Uterus (tissue), 3 donors: ENCODE measurements at regions not wholly inside any gene's neighbourhood (a gene's known extent, or its start where the extent isn't known, plus 50 kb on each side); places are given as distances from the start of the nearest gene placed in this dataset.
"Not testable (repeated sequence)": the region's sequence is repeated elsewhere in the genome, so short reads cannot be mapped to it uniquely, and the experiment has no call there.

Source experiments
- DNase-seq, 2 donors: peaks; one replicate each; pipeline ENCODE4 v3.0.0-alpha.2; 2019 to 2020
- H3K27ac ChIP-seq, 2 donors: fragments of 200-600 bp; sonication (generic); 1 replicate in 1 of 2; 2 replicates in 1 of 2; pipeline ENCODE4 v1.5.1; 2016 to 2018
- H3K27me3 ChIP-seq, 2 donors: fragments of 200-600 bp; sonication (generic); one replicate each; pipeline ENCODE4 v1.5.1; 2018 to 2019; ENCODE audit warnings: control low read depth in 1 of 2
- H3K36me3 ChIP-seq, 2 donors: fragments of 200-600 bp; sonication (generic); one replicate each; pipeline ENCODE4 v1.5.1; 2019; ENCODE audit warnings: control low read depth in 1 of 2
- H3K4me1 ChIP-seq, 2 donors: fragments of 200-600 bp; sonication (generic); one replicate each; pipeline ENCODE4 v1.5.1; 2018 to 2019; ENCODE audit warnings: control low read depth in 1 of 2
- H3K4me3 ChIP-seq, 2 donors: fragments of 200-600 bp; sonication (generic); 1 replicate in 1 of 2; 2 replicates in 1 of 2; pipeline ENCODE4 v1.5.1; 2018 to 2019; ENCODE audit warnings: mild to moderate bottlenecking in 1 of 2
- H3K9me3 ChIP-seq, 2 donors: fragments of 200-600 bp; sonication (generic); one replicate each; pipeline ENCODE4 v1.5.1; 2019; ENCODE audit warnings: control low read depth in 1 of 2
- CTCF ChIP-seq, 4 experiments: fragments of 200-600 bp in 2 of 4; fragments of 450-650 bp in 2 of 4; sonication (generic) in 2 of 4; IDR thresholded peaks; one replicate each; pipeline ENCODE4 v1.5.1; 2016 to 2019; ENCODE audit warnings: antibody characterized with exemption in 4 of 4, mild to moderate bottlenecking in 2 of 4, moderate library complexity in 1 of 4
- POLR2A ChIP-seq, 2 donors: fragments of 450-650 bp; IDR thresholded peaks; one replicate each; pipeline ENCODE4 v1.6.1; 2016; ENCODE audit warnings: antibody characterized with exemption in 2 of 2, mild to moderate bottlenecking in 1 of 2, moderate library complexity in 1 of 2
- intact Hi-C: fragments of 100-400 bp; cut with DNase I; formaldehyde crosslinking; loops from one replicate; pipeline ENCODE4 v1.15.1; 2023; ENCODE audit warnings: low total_unique reads
- donor health status: DM: yes; HTN: yes; CAD: no.

- no peak overlapping the region for H3K27ac ChIP-seq
- H3K4me3 ChIP-seq: no peak overlapping the region
- no peaks in the 10 kb centered on the region for H3K27me3 ChIP-seq
- H3K36me3 ChIP-seq: no peaks in the 10 kb centered on the region
- intact Hi-C loops: no loop called here
- DNase-seq: no peak
- no peaks in the 10 kb centered on the region for H3K4me1 ChIP-seq
- TF ChIP-seq CTCF (IDR thresholded peaks at IDR 0.05) (no peak), POLR2A (IDR thresholded peaks at IDR 0.05) (no peak)
- H3K9me3 ChIP-seq: no peaks in the 10 kb centered on the region
Observed at GRCh38 chr9:24801344-24801743, 255.6 kb upstream of the IZUMO3 start.

- Histone ChIP-seq H3K4me1 (no peaks in the 10 kb centered on the region), H3K4me3 (no peak overlapping the region), H3K27me3 (no peaks in the 10 kb centered on the region), H3K36me3 (no peaks in the 10 kb centered on the region), H3K27ac (no peak overlapping the region), H3K9me3 (no peaks in the 10 kb centered on the region)
- DNase-seq: no peak
- TF ChIP-seq POLR2A (IDR thresholded peaks at IDR 0.05) (no peak), CTCF (IDR thresholded peaks at IDR 0.05) (no peak)
- intact Hi-C loops: no loop called here
Observed at GRCh38 chr9:24793787-24794186, 248.1 kb upstream of the IZUMO3 start.

- Histone ChIP-seq H3K4me1 (no peaks in the 10 kb centered on the region), H3K27ac (no peak overlapping the region), H3K9me3 (peaks cover 0 to 8% of the 10 kb centered on the region in 2 donors), H3K27me3 (no peaks in the 10 kb centered on the region), H3K36me3 (no peaks in the 10 kb centered on the region), H3K4me3 (no peak overlapping the region)
- DNase-seq: no peak
- TF ChIP-seq POLR2A (IDR thresholded peaks at IDR 0.05) (no peak), CTCF (IDR thresholded peaks at IDR 0.05) (no peak)
- intact Hi-C loops: no loop called here
Observed at GRCh38 chr9:24776226-24776625, 230.5 kb upstream of the IZUMO3 start.

- H3K9me3 ChIP-seq, H3K4me1 ChIP-seq, intact Hi-C loops, DNase-seq, H3K4me3 ChIP-seq, H3K36me3 ChIP-seq, H3K27ac ChIP-seq, H3K27me3 ChIP-seq: not testable (repeated sequence)
Observed at GRCh38 chr9:24774199-24774598, 228.5 kb upstream of the IZUMO3 start.

- no peaks in the 10 kb centered on the region for H3K9me3 ChIP-seq
- no peaks in the 10 kb centered on the region for H3K27me3 ChIP-seq
- H3K36me3 ChIP-seq: no peaks in the 10 kb centered on the region
- no peak for TF ChIP-seq CTCF (IDR thresholded peaks at IDR 0.05)
- no peak for TF ChIP-seq POLR2A (IDR thresholded peaks at IDR 0.05)
- H3K4me3 ChIP-seq: no peak overlapping the region
- no peaks in the 10 kb centered on the region for H3K4me1 ChIP-seq
- H3K27ac ChIP-seq: no peak overlapping the region
- intact Hi-C loops: no loop called here
- DNase-seq: no peak
Observed at GRCh38 chr9:24766081-24766480, 220.4 kb upstream of the IZUMO3 start.

- intact Hi-C loops: no loop called here
- no peaks in the 10 kb centered on the region for H3K36me3 ChIP-seq
- H3K9me3 ChIP-seq: no peaks in the 10 kb centered on the region
- H3K4me3 ChIP-seq: no peak overlapping the region
- H3K27ac ChIP-seq: no peak overlapping the region
- no peaks in the 10 kb centered on the region for H3K27me3 ChIP-seq
- TF ChIP-seq CTCF (IDR thresholded peaks at IDR 0.05) (no peak), POLR2A (IDR thresholded peaks at IDR 0.05) (no peak)
- H3K4me1 ChIP-seq: no peaks in the 10 kb centered on the region
- no peak for DNase-seq
Observed at GRCh38 chr9:24765025-24765756, 219.5 kb upstream of the IZUMO3 start.
